KMS-11 (cell line): ENCODE measurements at regions not wholly inside any gene's neighbourhood (a gene's known extent, or its start where the extent isn't known, plus 50 kb on each side); places are given as distances from the start of the nearest gene placed in this dataset.

Experiments used
- H2AFZ ChIP-seq: fragments of 200-600 bp; sonication (generic); 2 replicates; pipeline ENCODE4 v1.6.1; 2016; ENCODE audit warnings: antibody characterized with exemption, mixed run types, low read depth
- H3K27ac ChIP-seq: fragments of 200-600 bp; sonication (generic); 2 replicates; pipeline ENCODE4 v1.6.1; 2016; ENCODE audit warnings: mild to moderate bottlenecking, mixed run types
- H3K27me3 ChIP-seq: fragments of 200-600 bp; sonication (generic); 2 replicates; pipeline ENCODE4 v1.6.1; 2017; ENCODE audit warnings: mild to moderate bottlenecking, low read depth, mixed run types, moderate library complexity; ENCODE audit not compliant: insufficient read depth
- H3K36me3 ChIP-seq: fragments of 200-600 bp; sonication (generic); 2 replicates; pipeline ENCODE4 v1.6.1; 2017; ENCODE audit warnings: mild to moderate bottlenecking, mixed run types; ENCODE audit not compliant: insufficient read depth
- H3K4me1 ChIP-seq: fragments of 200-600 bp; sonication (generic); 2 replicates; pipeline ENCODE4 v1.6.1; 2016; ENCODE audit warnings: mild to moderate bottlenecking, low read depth, mixed run types; ENCODE audit not compliant: poor library complexity, severe bottlenecking
- H3K4me2 ChIP-seq: fragments of 200-600 bp; sonication (generic); 2 replicates; pipeline ENCODE4 v1.7.0; 2016; ENCODE audit warnings: mild to moderate bottlenecking, mixed run types
- H3K4me3 ChIP-seq: fragments of 200-600 bp; sonication (generic); IDR thresholded peaks from 2 replicates; pipeline ENCODE4 v1.6.1; 2017; ENCODE audit warnings: low read depth, low read length, mixed read lengths; ENCODE audit not compliant: insufficient read depth
- H3K79me2 ChIP-seq: fragments of 200-600 bp; sonication (generic); 2 replicates; pipeline ENCODE4 v1.6.1; 2016; ENCODE audit warnings: low read depth, mixed run types; ENCODE audit not compliant: insufficient read depth
- H3K9ac ChIP-seq: fragments of 200-600 bp; sonication (generic); 2 replicates; pipeline ENCODE4 v1.6.1; 2016; ENCODE audit warnings: mild to moderate bottlenecking, mixed run types
- H4K20me1 ChIP-seq: fragments of 200-600 bp; sonication (generic); 2 replicates; pipeline ENCODE4 v1.6.1; 2016; ENCODE audit warnings: mild to moderate bottlenecking, mixed run types; ENCODE audit not compliant: insufficient read depth
- TF ChIP-seq, protein P1 (sequence below): fragments of 200-600 bp; sonication (generic); conservative IDR thresholded peaks from 2 replicates; pipeline ENCODE4 v1.6.1; 2017; ENCODE audit warnings: low read depth, mild to moderate bottlenecking, antibody characterized with exemption, low read length, moderate library complexity, mixed read lengths

DNA sequence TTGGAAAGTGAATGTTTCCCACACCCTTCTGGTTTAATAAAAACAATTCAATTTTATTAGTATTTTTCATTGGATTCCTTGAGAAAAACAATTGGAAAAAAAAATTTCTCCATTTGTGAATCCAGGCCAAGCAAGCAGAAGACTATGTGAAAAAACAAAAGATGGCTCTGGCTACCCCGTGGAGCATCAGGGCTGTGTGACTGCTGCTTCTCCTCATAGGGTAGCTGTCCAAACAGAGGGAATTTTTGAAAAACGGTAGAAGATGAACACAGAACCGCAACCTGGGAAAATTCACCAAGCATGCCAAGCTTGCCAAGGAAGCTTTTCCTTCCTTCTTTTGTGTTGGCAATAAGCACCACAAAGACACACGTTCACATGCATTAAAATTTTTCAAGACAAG is 71.3 kb upstream of the ACVR2A start:
- Histone ChIP-seq H3K4me2 (no peak overlapping the region), H3K4me3 (no peak overlapping the region), H2AFZ (no peak overlapping the region)

DNA sequence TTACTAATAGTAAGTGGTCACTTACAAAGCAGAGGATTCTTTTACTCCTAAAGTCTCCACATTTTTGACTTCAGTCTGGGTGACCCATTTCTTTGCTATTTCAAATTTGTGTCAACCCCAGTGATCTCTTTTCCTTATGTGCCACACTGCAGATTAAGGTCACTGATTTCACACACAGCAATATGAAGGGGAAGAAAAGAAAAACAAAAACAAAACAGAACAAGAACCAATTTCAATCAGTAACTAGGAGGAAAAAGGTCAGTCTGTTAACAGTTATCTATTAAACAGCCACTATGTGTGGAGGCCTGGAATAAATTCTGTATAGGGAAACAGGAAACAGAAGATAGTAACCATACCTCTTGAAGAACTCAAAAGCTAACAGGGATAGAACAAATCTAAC is 72.0 kb upstream of the ACVR2A start:
- H3K9ac ChIP-seq: no peak overlapping the region
- TF ChIP-seq, protein P1, sequence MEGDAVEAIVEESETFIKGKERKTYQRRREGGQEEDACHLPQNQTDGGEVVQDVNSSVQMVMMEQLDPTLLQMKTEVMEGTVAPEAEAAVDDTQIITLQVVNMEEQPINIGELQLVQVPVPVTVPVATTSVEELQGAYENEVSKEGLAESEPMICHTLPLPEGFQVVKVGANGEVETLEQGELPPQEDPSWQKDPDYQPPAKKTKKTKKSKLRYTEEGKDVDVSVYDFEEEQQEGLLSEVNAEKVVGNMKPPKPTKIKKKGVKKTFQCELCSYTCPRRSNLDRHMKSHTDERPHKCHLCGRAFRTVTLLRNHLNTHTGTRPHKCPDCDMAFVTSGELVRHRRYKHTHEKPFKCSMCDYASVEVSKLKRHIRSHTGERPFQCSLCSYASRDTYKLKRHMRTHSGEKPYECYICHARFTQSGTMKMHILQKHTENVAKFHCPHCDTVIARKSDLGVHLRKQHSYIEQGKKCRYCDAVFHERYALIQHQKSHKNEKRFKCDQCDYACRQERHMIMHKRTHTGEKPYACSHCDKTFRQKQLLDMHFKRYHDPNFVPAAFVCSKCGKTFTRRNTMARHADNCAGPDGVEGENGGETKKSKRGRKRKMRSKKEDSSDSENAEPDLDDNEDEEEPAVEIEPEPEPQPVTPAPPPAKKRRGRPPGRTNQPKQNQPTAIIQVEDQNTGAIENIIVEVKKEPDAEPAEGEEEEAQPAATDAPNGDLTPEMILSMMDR: no peak
- H4K20me1 ChIP-seq: no peaks in the 10 kb centered on the region
- H3K4me3 ChIP-seq: no peak overlapping the region
- H3K79me2 ChIP-seq: no peaks in the 10 kb centered on the region
- H3K27me3 ChIP-seq: no peaks in the 10 kb centered on the region
- no peak overlapping the region for H3K27ac ChIP-seq
- no peaks in the 10 kb centered on the region for H3K36me3 ChIP-seq
- no peak overlapping the region for H2AFZ ChIP-seq
- no peaks in the 10 kb centered on the region for H3K4me1 ChIP-seq
- no peak overlapping the region for H3K4me2 ChIP-seq

More for the DNA sequence above, 71.3 kb upstream of the ACVR2A start:
- Histone ChIP-seq H3K9ac (no peak overlapping the region), H3K27me3 (no peaks in the 10 kb centered on the region), H3K36me3 (no peaks in the 10 kb centered on the region), H3K79me2 (no peaks in the 10 kb centered on the region), H3K27ac (no peak overlapping the region), H4K20me1 (no peaks in the 10 kb centered on the region), H3K4me1 (no peaks in the 10 kb centered on the region)
- TF ChIP-seq, protein P1: no peak

DNA sequence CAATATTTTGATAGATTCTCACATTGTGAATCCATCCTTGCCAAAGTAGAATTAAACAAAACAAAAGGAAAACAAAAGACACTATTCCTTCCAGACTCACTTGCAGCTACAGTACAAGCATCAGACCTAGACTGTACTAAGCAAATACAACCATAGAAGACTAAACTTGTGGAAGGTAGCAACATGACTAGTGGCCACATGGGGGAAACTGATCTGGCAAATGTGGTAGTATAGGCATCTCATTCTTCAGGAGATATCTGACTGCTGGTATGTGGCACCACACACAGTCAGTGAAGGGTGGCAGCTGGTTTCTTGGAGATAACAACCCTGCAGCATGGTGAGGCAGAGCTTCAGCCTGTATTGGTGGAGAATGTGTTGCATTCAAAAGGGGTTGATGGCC is 81.0 kb upstream of the ACVR2A start:
- TF ChIP-seq, protein P1: no peak

DNA sequence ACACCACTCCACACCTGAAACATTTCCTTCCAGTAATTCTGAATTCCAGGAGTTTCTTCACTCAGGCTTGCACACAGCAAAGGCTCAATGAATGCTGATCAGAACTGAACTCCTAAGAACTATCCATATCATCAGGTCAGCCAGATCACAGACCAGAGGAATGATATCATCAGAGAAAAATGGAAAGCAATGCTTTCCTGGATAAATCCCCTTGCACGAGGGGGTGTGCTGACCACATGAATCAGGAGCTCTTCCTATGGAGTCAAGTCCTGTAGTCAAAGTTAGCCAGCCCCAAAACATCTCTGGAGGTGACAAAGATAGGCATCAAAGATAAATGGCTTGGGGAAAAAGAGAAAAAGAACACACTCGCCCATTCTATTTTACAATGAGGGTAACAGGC is 83.8 kb upstream of the ACVR2A start:
- H3K27me3 ChIP-seq: no peaks in the 10 kb centered on the region
- H3K9ac ChIP-seq: no peak overlapping the region
- no peaks in the 10 kb centered on the region for H3K4me1 ChIP-seq
- H3K4me3 ChIP-seq: no peak overlapping the region
- no peaks in the 10 kb centered on the region for H3K79me2 ChIP-seq
- H2AFZ ChIP-seq: no peak overlapping the region
- no peaks in the 10 kb centered on the region for H4K20me1 ChIP-seq
- H3K4me2 ChIP-seq: no peak overlapping the region
- TF ChIP-seq, protein P1: no peak
- no peaks in the 10 kb centered on the region for H3K36me3 ChIP-seq
- no peak overlapping the region for H3K27ac ChIP-seq

More for the DNA sequence above, 81.0 kb upstream of the ACVR2A start:
- Histone ChIP-seq H2AFZ (no peak overlapping the region), H3K27me3 (no peaks in the 10 kb centered on the region), H3K36me3 (no peaks in the 10 kb centered on the region), H3K79me2 (no peaks in the 10 kb centered on the region), H3K9ac (no peak overlapping the region), H3K27ac (no peak overlapping the region), H4K20me1 (no peaks in the 10 kb centered on the region), H3K4me3 (no peak overlapping the region), H3K4me2 (no peak overlapping the region), H3K4me1 (no peaks in the 10 kb centered on the region)
